GM12874 (cell line): ENCODE measurements at regions not wholly inside any gene's neighbourhood (a gene's known extent, or its start where the extent isn't known, plus 50 kb on each side); places are given as distances from the start of the nearest gene placed in this dataset.

Experiments used
- TF ChIP-seq, protein P1 (sequence below): IDR thresholded peaks from 2 replicates; pipeline ENCODE4 v1.5.1; 2011; ENCODE audit warnings: low read depth, mild to moderate bottlenecking, control low read depth, low read length, moderate library complexity; ENCODE audit not compliant: insufficient read depth

DNA sequence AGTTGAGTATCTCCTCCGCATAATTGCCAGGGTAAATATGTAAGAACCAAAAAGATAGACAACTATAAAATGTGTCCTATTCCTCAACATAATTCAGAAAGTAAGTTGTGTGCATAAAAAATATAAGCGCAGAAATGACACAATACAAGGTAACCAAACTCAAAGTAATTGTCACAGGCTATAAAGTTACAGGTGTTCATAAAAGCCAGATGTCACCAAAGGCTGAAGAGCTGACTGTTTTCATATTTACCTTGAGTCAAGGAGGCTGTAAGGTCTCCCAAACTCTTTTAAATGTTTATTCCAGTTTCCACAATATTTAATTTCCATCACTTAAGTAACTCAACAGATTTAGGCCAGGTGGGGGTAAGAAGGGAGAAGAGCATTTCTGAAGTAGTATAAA, 192.2 kb upstream of the MARCKS start:
- TF ChIP-seq, protein P1, sequence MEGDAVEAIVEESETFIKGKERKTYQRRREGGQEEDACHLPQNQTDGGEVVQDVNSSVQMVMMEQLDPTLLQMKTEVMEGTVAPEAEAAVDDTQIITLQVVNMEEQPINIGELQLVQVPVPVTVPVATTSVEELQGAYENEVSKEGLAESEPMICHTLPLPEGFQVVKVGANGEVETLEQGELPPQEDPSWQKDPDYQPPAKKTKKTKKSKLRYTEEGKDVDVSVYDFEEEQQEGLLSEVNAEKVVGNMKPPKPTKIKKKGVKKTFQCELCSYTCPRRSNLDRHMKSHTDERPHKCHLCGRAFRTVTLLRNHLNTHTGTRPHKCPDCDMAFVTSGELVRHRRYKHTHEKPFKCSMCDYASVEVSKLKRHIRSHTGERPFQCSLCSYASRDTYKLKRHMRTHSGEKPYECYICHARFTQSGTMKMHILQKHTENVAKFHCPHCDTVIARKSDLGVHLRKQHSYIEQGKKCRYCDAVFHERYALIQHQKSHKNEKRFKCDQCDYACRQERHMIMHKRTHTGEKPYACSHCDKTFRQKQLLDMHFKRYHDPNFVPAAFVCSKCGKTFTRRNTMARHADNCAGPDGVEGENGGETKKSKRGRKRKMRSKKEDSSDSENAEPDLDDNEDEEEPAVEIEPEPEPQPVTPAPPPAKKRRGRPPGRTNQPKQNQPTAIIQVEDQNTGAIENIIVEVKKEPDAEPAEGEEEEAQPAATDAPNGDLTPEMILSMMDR = no peak

DNA sequence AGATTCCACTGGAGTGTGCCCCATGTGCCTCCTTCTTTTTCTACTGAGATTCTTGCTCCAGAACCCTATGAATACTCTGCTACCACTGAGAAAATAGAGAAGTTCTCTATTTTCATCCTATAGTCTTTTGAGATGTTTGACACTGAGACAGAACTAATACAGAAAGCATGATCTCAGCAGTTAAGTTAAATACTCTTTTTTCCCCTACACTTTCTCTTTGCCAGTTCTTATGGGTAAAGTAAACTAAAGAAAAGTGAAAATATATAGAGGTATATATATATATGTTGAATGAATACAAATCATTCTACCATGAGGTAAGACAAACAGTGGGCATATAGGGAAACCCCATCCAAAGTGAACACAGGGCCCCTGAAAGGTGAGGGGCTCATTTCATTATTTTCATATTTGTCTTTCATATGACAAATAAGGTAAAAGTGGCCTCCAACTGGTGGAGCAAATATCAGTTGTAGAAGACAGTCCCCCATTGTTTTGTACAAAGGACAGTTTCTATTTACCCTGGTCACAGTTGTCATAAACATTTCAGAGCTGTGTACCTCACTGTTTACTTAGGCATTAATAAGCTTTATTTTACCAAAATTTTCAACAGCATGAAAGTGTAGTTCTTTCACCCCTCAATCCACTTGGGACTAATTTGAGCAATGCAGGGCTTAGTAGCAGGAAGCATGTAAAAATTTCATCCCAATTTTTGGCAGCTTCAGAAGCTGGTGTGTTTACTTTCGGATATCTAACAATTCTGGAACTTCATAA, 188.3 kb upstream of the MARCKS start:
- TF ChIP-seq, protein P1 = no peak

DNA sequence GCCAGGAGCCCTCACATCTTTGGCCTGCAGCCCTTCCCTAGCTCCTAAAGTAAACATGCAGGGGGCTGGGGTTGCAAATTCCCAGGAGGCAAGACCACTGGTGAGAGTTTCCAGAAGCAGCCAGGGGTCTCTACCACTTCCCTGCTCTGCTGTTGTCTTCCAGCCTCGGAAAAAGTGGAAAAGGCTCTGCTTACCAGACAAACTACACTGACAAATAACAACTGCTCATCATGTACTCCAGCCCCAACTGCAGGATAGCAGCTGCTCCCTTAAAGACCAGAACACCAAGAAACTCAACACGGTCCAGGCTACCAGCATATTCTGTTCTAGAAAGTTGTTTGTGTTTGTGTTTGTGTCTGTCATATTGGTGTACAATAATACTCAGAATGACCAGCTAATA, 187.5 kb upstream of the MARCKS start:
- TF ChIP-seq, protein P1 = no peak

DNA sequence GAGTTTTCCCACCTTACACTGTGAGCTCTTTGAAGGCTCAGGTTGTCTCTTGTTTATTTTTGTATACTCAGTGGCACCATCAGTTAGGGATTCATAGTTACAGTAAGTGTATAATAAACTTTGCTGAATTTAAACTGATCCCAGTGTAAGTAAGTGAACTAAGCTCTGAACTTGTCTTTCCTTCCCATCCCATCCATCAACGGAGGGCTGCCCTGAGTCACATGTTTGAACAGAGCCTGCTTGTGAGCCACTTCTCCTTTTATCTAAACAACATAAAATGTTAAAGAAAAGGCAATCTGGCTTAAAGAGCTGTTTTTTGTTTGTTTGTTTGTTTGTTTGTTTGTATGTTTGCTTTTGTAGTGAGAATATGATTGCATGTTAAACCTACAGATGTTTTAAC, 185.7 kb upstream of the MARCKS start:
- TF ChIP-seq, protein P1 = no peak

DNA sequence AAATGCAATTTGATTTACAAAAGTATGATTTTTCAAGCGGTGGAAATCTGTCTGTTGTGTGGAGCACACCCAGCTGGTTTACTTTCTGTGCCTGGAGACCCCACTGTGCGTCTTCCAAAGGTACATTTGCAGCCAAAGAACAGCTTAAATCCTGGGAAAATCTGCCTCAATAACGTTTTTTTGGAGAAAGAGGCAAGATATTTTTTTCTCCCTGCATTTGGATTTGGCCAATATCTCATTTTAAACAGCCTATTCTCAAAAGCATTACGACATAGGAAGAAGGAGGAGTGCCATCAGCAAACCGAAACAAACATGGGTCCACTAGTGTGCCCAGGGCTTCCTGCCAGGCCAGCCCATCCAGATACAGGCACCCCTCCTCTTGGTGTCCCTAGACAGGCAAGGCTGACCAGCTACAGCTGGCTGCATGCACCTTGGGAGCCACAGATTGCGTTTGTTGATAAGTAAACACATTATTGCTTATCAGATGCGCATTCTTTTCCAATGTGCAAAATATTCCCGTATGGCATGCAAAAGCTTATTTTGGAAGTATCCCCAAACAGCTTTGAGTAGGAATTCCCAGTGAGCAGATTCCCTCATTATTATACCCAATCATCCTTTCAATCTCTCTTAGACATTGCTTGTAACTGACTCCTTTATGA, 184.5 kb upstream of the MARCKS start:
- TF ChIP-seq, protein P1 = no peak

DNA sequence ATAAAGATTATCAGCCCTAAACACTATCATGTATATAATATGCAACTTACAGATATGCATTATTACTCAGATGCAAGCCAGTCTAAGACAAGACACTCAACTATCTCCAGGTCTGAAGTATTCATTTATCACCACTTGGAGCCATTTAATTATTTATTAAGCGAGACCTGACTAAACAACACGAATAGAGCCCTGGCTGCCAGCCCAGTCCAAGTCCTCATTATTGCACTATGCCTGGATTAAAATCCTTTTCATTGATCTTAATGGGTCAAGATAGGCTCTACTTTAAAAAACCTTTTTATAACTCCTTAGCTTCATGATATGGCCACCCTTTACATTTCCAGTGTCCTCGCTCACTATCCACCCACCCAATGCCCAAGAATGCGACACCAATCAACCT, 183.1 kb upstream of the MARCKS start:
- TF ChIP-seq, protein P1 = no peak

DNA sequence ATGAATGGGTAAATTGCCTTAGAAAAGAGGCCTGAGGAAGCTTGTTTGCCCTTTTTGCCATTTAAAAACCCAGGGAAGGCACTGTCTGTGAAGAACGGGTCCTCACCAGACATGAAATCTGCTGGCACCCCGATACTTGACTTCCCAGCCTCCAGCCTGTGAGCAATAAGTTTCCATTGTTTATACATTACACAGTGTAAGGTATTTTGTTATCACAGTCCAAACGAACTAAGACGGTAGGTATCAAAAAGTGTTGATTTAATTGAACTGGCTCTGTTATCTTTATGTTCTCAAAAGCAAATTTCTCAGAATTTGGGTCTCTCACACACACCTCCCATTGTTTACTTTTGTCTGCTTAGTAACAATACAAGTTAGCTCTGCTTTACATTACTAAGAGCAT, 181.1 kb upstream of the MARCKS start:
- TF ChIP-seq, protein P1 = no peak
